ENCODE measurements at regions not wholly inside any gene's neighbourhood (a gene's known extent, or its start where the extent isn't known, plus 50 kb on each side); places are given as distances from the start of the nearest gene placed in this dataset.

GRCh38 chr15:85312929-85313331 is 67.5 kb upstream of the AKAP13 start:
- DNase-seq: peak; percentile 82

GRCh38 chr15:85313339-85313738 is 67.1 kb upstream of the AKAP13 start:
- DNase-seq: no peak

DNA sequence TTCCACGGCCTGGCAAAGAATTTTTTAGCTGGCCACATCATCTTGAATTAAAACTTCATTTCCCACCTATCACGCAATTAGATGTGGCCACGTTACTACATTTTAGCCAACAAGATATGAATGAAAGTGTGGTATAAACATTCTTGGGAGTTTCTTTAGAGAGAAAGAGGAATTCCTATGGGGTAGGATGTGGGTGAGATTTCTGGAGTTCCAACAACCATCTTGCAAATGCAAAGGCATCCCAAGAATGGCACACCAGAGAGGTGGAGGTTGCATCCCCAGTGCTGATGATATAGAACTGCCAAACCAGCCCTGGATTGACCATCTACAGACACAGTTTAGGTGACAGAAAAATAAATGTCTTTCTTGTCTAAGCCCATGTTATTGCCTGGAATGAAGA is 66.3 kb upstream of the AKAP13 start:
- no peak for DNase-seq

DNA sequence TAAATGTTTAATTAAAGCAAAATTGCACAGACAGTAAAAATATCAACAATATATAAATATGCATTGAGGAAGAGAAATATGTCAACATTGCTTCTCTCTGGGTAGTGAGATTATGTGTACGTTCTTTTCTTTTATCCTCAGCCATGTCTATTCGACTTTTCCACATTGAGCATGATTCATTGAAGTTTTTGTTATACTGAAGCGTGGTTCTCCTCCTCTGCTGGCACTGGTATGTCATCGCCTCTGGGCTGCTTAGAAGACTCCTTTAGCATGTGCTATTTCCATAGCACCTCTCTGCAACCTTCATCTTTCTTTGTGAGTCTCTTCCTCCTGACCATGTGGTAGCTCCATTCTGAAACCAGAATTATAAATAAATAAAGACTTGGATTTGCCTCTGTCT is 65.8 kb upstream of the AKAP13 start:
- no peak for DNase-seq

DNA sequence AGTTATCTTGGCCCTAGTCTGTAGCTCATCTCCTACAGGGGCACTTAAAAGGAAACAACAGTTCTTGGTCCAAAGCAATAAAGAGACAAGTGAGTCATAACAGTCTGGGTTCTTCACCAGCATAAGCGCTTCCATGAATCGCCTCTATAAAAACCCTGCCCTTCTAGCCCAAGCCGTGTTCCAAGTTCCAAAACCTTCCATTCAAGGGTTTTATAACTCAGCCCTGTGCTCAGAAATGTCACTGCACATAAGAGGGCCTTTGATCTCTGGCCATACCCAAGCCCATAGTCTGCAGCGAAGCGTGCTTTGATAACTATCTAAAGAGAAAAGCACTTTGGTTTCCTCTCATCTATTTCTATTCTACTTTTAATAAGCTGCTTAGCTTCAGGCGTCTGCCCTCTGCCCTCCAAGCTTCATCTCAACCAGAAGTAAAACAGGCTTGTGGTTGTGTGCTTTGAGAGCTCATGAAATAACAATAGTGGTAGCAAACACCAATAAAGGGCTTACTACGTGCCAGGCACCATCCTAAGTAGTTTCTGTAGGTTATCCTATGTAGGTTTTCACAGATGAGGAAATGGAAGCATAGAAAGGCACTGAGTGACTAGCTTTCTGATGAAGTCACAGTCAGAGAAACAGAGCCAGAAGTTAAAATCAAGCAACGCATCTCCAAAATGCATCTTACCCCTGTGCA is 64.0 kb upstream of the AKAP13 start:
- DNase-seq: no peak

DNA sequence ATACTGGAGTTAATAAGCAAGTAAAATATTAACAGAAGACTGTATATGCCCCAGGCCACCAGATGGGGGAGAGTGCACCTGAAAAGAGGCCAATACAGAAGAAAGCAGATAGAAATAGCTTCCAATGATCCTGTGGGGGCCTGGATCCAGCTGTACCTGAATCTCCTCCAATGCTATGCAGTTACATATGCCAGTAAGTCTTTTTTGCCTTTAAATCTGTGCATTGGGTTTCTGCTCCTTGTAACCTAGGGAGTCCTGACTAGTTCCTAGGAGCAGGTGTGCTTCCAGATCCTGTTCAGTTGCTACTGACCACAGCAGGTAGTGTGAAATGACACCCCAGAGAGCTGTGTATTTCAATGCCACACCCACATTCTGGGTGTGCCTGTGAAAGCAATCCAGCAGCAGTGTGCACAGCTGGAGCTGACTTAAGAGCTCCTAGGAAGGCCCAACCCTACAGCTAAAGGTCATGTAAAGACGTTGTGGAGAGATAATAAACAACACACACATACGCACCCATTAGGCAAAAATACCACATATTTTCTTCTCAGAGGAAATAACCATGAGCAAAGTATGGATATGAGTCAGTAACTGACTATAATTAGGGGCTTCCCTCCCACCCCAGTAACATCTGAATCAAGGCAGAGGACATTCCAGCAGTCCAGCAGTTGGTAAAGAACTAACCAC is 62.2 kb upstream of the AKAP13 start:
- DNase-seq: peak; percentile 72

DNA sequence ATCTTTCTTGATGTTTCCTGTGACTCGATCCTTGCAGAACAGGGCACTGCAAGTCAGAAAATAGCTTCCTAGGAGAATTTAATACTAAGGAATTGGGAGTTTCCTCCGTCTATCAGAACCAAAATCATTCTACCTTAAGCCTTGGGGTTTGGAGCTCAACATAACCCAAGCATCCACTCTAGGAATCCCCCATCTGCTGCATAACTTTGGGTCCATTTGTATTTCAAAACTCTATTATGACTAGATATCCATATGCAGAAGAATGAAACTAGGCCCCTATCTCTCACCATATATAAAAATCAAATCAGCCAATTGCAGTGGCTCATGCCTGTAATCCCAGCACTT is 61.7 kb upstream of the AKAP13 start:
- DNase-seq: no peak

- DNase-seq: no peak
These were observed 56.2 kb upstream of the AKAP13 start for GRCh38 chr15:85324202-85324601.

GRCh38 chr15:85325834-85326233 is 54.6 kb upstream of the AKAP13 start:
- no peak for DNase-seq

DNA sequence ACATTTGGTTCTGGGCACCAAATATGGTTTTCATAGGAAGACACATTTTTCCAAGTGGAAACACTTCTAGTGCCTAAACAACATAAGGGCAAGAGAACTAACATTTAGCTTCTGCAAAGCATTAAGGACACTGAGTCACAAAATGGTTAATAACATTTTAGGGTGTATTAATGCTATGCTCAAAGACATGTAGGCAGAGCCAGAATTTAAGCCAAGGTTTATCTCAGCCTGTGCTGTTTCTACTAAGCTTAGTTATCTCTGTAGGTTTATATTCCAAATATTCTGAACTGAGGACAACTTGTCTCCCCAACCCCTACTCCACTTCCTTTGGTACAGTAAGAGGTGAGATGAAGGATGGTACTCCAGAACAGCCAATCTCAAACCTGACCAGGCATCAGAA is 54.1 kb upstream of the AKAP13 start:
- no peak for DNase-seq

DNA sequence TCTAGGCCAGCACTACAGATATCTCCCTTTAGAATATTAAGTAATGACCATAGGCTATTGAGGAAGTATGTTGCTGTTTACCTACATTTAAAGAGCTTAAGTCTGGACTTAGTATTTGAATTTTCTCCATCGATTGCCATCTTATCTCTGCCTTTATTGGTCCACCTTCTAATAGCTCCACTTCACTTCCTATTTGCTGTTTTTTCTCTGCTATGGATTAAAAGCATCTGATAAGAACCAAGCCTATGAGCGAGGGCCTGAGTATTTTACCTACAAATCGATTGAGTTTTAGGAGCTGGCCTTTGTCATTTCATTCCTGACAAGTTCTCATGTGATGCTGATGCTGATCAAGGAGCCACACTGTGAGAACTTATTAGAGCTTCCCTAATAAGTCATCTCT is 52.6 kb upstream of the AKAP13 start:
- DNase-seq: no peak

GRCh38 chr15:85329561-85330422 is 50.6 kb upstream of the AKAP13 start:
- peak; percentile 78 for DNase-seq

Measured in inflammatory macrophage treated with lipopolysaccharide for 4 hours (primary cell).